Inflammatory macrophage treated with lipopolysaccharide for 1 hour (primary cell): ENCODE measurements at regions not wholly inside any gene's neighbourhood (a gene's known extent, or its start where the extent isn't known, plus 50 kb on each side); places are given as distances from the start of the nearest gene placed in this dataset.

ENCODE experiments used
- DNase-seq, 2 donors: peaks; one replicate each; pipeline ENCODE4 v3.0.0-alpha.2; 2020 to 2022

GRCh38 chr14:29222006-29222405, 455.4 kb downstream of the FOXG1 start:
- no peak for DNase-seq

- no peak for DNase-seq
Observed at GRCh38 chr14:29222671-29223268, 456.2 kb downstream of the FOXG1 start.

GRCh38 chr14:29223947-29224346, 457.4 kb downstream of the FOXG1 start:
- DNase-seq, result no peak

- DNase-seq, result no peak
Observed at GRCh38 chr14:29227631-29228030, 461.0 kb downstream of the FOXG1 start.

- DNase-seq, result no peak
Observed at GRCh38 chr14:29232153-29232552, 465.6 kb downstream of the FOXG1 start.

- DNase-seq, result no peak
Observed at GRCh38 chr14:29232711-29233110, 466.1 kb downstream of the FOXG1 start.

- no peak for DNase-seq
Observed at GRCh38 chr14:29233188-29233587, 466.6 kb downstream of the FOXG1 start.

GRCh38 chr14:29235991-29236390, 469.4 kb downstream of the FOXG1 start:
- DNase-seq, result no peak

GRCh38 chr14:29236401-29236800, 469.8 kb downstream of the FOXG1 start:
- DNase-seq, result no peak

- DNase-seq, result no peak
Observed at GRCh38 chr14:29236848-29237247, 470.3 kb downstream of the FOXG1 start.

- DNase-seq, result no peak
Observed at GRCh38 chr14:29240066-29240465, 473.5 kb downstream of the FOXG1 start.

GRCh38 chr14:29242755-29243754, 476.5 kb downstream of the FOXG1 start:
- no peak for DNase-seq

- no peak for DNase-seq
Observed at GRCh38 chr14:29255692-29256091, 489.1 kb downstream of the FOXG1 start.

- no peak for DNase-seq
Observed at GRCh38 chr14:29262979-29263378, 496.4 kb downstream of the FOXG1 start.

- no peak for DNase-seq
Observed at GRCh38 chr14:29264865-29265264, 498.3 kb downstream of the FOXG1 start.

- DNase-seq, result no peak
Observed at GRCh38 chr14:29265852-29266251, 499.3 kb downstream of the FOXG1 start.

- DNase-seq, result no peak
Observed at GRCh38 chr14:29271669-29272068, 505.1 kb downstream of the FOXG1 start.

- DNase-seq, result no peak
Observed at GRCh38 chr14:29273513-29273912, 506.9 kb downstream of the FOXG1 start.

- DNase-seq, result no peak
Observed at GRCh38 chr14:29274890-29275596, 508.5 kb downstream of the FOXG1 start.

- no peak for DNase-seq
Observed at GRCh38 chr14:29278301-29279263, 512.0 kb downstream of the FOXG1 start.

- no peak for DNase-seq
Observed at GRCh38 chr14:29282169-29282568, 515.6 kb downstream of the FOXG1 start.

GRCh38 chr14:29290441-29290840, 523.9 kb downstream of the FOXG1 start:
- DNase-seq, result no peak
